WERI-Rb-1 (cell line): ENCODE measurements at regions not wholly inside any gene's neighbourhood (a gene's known extent, or its start where the extent isn't known, plus 50 kb on each side); places are given as distances from the start of the nearest gene placed in this dataset.

ENCODE experiments used
- DNase-seq: peaks from one replicate; pipeline ENCODE4 v3.0.0-alpha.2; 2020
- H3K27ac ChIP-seq: fragments of 250-450 bp; sonication (Bioruptor Pico); 2 replicates; pipeline ENCODE4 v1.5.1; 2020; ENCODE audit warnings: mild to moderate bottlenecking, moderate library complexity
- H3K27me3 ChIP-seq: fragments of 250-450 bp; sonication (Bioruptor Pico); 2 replicates; pipeline ENCODE4 v1.5.1; 2021; ENCODE audit warnings: mild to moderate bottlenecking, low read depth, moderate library complexity; ENCODE audit not compliant: insufficient read depth, severe bottlenecking
- H3K36me3 ChIP-seq: fragments of 250-450 bp; sonication (Bioruptor Pico); 2 replicates; pipeline ENCODE4 v1.5.1; 2020; ENCODE audit warnings: mild to moderate bottlenecking, moderate library complexity
- H3K4me3 ChIP-seq: 2 replicates; pipeline ENCODE4 v1.5.1; 2011; ENCODE audit warnings: low read depth, mild to moderate bottlenecking, control low read depth, low read length
- H3K9me3 ChIP-seq: fragments of 250-450 bp; sonication (Bioruptor Pico); 2 replicates; pipeline ENCODE4 v1.5.1; 2021; ENCODE audit warnings: mild to moderate bottlenecking, moderate library complexity; ENCODE audit not compliant: severe bottlenecking
- TF ChIP-seq, protein P1 (sequence below): IDR thresholded peaks from 2 replicates; pipeline ENCODE4 v1.5.1; 2011; ENCODE audit warnings: low read depth, mild to moderate bottlenecking, control low read depth, inconsistent platforms, low read length

DNA sequence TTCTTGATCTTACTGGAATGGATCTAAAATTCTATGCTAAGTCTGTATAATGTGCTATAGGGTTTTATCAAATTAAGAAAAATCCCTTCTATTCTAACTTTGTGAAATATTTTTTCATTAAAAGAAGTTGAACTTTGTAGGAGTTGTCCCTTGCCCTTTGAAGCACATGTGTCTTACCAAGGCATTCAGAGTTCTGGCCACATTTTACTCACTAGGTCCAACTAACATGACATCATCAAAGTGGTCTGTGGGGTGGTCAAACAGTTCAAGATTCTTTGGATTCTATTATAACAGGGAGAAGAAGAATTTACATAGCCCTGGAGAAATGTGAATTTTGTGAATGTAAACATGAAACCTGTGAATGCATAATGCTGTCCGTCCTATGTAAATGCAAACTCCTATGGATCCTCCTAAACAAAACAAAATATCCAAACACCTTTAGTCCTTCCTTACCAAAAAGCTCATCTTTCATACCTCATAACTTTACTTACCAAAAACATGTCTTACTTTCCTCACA lies 88.7 kb downstream of the EBNA1BP2 start:
- Histone ChIP-seq H3K9me3 (no peaks in the 10 kb centered on the region), H3K27me3 (no peaks in the 10 kb centered on the region), H3K36me3 (no peaks in the 10 kb centered on the region; the same call in 1 of the 2 replicates), H3K4me3 (no peak overlapping the region), H3K27ac (peak overlapping the region; percentile 72)
- no peak for DNase-seq
- TF ChIP-seq, protein P1, sequence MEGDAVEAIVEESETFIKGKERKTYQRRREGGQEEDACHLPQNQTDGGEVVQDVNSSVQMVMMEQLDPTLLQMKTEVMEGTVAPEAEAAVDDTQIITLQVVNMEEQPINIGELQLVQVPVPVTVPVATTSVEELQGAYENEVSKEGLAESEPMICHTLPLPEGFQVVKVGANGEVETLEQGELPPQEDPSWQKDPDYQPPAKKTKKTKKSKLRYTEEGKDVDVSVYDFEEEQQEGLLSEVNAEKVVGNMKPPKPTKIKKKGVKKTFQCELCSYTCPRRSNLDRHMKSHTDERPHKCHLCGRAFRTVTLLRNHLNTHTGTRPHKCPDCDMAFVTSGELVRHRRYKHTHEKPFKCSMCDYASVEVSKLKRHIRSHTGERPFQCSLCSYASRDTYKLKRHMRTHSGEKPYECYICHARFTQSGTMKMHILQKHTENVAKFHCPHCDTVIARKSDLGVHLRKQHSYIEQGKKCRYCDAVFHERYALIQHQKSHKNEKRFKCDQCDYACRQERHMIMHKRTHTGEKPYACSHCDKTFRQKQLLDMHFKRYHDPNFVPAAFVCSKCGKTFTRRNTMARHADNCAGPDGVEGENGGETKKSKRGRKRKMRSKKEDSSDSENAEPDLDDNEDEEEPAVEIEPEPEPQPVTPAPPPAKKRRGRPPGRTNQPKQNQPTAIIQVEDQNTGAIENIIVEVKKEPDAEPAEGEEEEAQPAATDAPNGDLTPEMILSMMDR = no peak

DNA sequence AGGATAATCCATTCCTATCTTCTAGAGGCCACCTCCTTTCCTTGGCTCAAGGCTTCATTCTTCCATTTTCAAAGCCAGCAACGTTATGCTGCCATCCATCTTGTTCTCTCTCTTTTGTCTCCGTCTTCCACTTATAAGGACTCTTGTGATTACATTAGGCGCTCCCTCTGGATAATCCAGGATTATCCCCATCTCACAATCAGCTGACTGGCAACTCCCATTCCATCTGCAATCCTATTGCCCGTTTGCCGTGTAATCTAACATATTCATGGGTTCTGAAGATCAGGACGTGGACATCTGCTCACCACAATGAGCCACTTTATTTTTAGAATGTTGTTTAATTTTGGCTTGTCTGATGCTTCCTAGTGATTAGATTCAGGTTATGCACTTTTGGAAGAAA lies 89.3 kb downstream of the EBNA1BP2 start:
- no peaks in the 10 kb centered on the region for H3K9me3 ChIP-seq
- H3K27me3 ChIP-seq = no peaks in the 10 kb centered on the region
- DNase-seq = peak; percentile 90
- H3K36me3 ChIP-seq = no peaks in the 10 kb centered on the region; the same call in 1 of the 2 replicates
- H3K4me3 ChIP-seq = no peak overlapping the region
- peak overlapping the region; percentile 72 for H3K27ac ChIP-seq
- TF ChIP-seq, protein P1 = no peak

DNA sequence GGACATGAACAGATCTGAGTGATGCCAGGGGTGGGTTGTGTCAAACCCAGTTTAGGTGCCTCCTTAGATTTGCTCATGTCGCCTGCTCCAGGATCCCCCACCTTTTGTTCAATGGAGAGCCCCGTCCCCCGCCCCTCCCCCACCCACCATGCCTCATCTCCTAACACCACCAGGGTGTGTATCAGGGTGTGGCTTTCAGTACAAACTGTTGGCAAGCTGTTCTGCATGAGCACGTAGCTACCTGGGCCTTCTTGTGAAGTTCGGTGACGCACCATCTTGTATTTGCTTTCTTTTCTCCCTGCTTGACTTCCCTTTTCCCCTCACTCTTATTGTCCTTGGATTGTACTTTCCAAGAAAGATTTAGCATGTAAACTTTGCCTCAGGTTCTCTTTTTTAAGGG lies 94.8 kb downstream of the EBNA1BP2 start:
- TF ChIP-seq, protein P1 = no peak
- H3K36me3 ChIP-seq = no peaks in the 10 kb centered on the region; the same call in 1 of the 2 replicates
- DNase-seq = no peak
- H3K27ac ChIP-seq = no peak overlapping the region
- H3K9me3 ChIP-seq = no peaks in the 10 kb centered on the region
- no peaks in the 10 kb centered on the region for H3K27me3 ChIP-seq
- H3K4me3 ChIP-seq = no peak overlapping the region

DNA sequence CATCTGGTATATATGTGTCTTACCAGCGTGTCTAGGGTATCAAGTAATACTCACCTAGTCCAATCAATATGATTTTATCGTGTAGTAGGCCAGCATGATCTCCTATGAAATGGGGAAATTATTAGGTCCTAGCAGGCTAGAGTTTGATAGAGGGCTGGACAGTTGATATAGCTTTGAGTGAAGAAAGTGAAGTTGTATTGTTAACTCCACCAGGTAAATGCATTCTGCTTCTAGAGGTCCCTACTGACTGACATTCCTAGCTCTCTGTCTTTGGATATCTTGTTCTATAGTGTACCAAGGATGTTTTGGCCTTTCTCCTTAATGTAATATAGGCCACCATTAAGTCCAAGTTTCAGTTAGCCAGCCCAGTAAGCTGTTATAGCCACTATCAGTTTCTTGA lies 97.4 kb downstream of the EBNA1BP2 start:
- H3K36me3 ChIP-seq = no peaks in the 10 kb centered on the region
- DNase-seq = no peak
- H3K4me3 ChIP-seq = no peak overlapping the region
- H3K9me3 ChIP-seq = no peaks in the 10 kb centered on the region
- H3K27me3 ChIP-seq = no peaks in the 10 kb centered on the region
- no peak overlapping the region for H3K27ac ChIP-seq
- TF ChIP-seq, protein P1 = no peak

DNA sequence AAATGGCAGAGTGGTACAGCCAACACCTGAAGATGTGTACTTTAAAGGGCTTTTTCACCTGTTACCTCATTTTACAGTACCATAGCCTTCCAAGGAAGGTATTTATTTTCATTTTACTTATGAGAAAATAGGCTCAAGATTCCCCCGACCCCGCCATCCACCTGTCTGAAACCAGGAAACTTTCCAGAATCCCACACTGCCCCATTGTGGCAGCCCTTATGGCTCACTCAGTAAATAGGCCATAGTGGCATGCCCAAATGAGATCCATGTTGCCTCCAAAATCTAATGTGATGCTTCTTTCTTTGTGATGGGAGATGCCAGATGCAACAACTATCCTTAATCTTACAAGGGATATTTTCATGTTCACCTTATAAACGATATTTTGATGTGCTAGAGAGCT lies 97.8 kb downstream of the EBNA1BP2 start:
- Histone ChIP-seq H3K27me3 (no peaks in the 10 kb centered on the region), H3K27ac (no peak overlapping the region; the same call in 1 of the 2 replicates), H3K4me3 (no peak overlapping the region), H3K36me3 (no peaks in the 10 kb centered on the region), H3K9me3 (no peaks in the 10 kb centered on the region)
- peak; percentile 45 for DNase-seq
- TF ChIP-seq, protein P1 = peak; percentile 14; the same call in 1 of the 2 replicates
